ENCODE measurements at regions not wholly inside any gene's neighbourhood (a gene's known extent, or its start where the extent isn't known, plus 50 kb on each side); places are given as distances from the start of the nearest gene placed in this dataset.

DNA sequence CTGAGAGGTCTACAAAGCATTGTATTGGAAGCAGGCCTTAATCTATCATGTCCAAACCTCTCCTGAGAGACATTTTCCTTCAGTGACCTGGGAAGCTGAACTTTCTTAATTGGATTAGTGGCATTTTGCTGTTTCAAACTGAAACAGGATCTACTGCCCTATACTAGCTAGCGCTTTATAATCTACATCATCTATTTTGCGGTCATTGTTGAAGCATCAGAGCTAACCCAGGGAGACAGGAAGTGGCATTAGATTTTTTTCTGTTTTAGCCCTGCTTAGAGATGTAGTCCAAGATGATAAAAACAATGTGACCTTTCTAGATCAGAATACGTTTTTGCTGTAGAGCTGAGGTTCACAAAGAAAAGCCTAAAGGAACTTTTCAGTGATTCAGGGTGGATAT, 147.4 kb upstream of the AGR3 start:
- no TSS peak for BruUV-seq (replicated peaks)
- intact Hi-C loops (cut with micrococcal nuclease; ENCODE audit: unreplicated experiment): no loop called here
- Histone ChIP-seq H3K36me3 (ENCODE audit: control insufficient read depth, insufficient read depth, low read length) (no peaks in the 10 kb centered on the region), H3K27me3 (replicated peaks; ENCODE audit: control insufficient read depth, insufficient read depth, low read length) (no peaks in the 10 kb centered on the region), H3K4me1 (no peaks in the 10 kb centered on the region), H3K9me3 (no peaks in the 10 kb centered on the region), H3K4me3 (ENCODE audit: low read depth, low read length) (no peak overlapping the region)
- POLR2A ChIA-PET: no interaction called here
- Mint-ChIP-seq H3K36me3 (ENCODE audit: insufficient read depth, unreplicated experiment) (no peaks in the 10 kb centered on the region), H3K4me3 (ENCODE audit: unreplicated experiment) (no peak overlapping the region), H3K27ac (ENCODE audit: unreplicated experiment) (no peak overlapping the region), H3K4me1 (ENCODE audit: low read depth, unreplicated experiment) (no peaks in the 10 kb centered on the region), H3K27me3 (ENCODE audit: insufficient read depth, unreplicated experiment) (no peaks in the 10 kb centered on the region), H3K9me3 (ENCODE audit: unreplicated experiment) (no peaks in the 10 kb centered on the region)
- DNase-seq: no peak
- TF ChIP-seq, protein P1, sequence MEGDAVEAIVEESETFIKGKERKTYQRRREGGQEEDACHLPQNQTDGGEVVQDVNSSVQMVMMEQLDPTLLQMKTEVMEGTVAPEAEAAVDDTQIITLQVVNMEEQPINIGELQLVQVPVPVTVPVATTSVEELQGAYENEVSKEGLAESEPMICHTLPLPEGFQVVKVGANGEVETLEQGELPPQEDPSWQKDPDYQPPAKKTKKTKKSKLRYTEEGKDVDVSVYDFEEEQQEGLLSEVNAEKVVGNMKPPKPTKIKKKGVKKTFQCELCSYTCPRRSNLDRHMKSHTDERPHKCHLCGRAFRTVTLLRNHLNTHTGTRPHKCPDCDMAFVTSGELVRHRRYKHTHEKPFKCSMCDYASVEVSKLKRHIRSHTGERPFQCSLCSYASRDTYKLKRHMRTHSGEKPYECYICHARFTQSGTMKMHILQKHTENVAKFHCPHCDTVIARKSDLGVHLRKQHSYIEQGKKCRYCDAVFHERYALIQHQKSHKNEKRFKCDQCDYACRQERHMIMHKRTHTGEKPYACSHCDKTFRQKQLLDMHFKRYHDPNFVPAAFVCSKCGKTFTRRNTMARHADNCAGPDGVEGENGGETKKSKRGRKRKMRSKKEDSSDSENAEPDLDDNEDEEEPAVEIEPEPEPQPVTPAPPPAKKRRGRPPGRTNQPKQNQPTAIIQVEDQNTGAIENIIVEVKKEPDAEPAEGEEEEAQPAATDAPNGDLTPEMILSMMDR (IDR thresholded peaks at IDR 0.05; ENCODE audit: insufficient read depth in 1 of 2, low read depth in 1 of 2, low read length in 1 of 2, severe bottlenecking in 1 of 2, unreplicated experiment in 1 of 2): no peak
- CTCF ChIA-PET: no interaction called here

DNA sequence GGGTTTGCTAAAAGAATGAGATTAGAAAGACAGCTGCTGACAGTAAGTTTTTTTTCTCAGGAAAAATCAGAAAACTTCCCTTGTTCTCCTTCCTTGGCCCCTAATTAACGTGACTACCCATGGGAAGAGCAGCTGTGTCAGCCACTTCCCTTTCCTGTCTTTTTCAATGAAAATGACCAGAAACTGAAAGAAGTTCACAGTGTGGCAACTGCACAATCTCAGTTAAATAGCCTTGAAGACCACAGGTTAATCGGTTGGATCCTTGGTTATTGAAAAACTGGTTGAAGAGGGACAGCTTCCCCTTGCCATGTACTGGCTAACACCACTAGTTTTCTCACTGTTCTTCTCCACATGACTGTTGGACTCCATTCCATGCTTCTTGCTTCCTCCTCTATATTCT, 148.8 kb upstream of the AGR3 start:
- H3K9me3 Mint-ChIP-seq (ENCODE audit: unreplicated experiment): no peaks in the 10 kb centered on the region
- intact Hi-C loops (cut with micrococcal nuclease; ENCODE audit: unreplicated experiment): no loop called here

DNA sequence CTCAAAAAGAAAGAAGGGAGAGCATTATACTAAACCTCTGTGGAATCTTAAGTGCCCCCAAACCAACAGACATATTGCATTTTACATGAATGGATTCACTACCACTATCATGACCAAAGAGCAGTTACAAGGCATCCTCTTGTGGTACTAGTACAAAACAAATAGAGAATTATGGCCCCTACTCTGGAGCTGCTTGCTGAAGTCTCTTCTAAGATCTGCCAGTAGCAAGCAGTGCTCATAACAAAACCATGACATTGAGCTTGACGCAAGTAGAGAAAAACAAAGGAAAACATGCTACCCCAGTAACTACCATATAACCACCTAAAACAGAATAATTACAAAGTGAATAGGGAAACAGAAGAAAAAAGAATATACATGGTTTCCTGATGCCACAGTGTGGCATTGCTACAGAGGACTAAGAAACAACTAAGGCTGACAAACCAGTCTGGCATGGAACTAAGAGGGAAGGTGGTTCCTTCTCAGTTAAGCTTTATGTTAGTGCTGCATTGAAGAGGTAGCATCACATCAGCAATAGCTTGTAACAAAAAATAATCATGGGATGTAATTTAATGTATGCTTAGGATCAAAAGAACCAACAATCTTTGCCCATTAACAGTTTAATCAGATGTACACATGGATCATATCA, 150.2 kb upstream of the AGR3 start:
- Histone ChIP-seq H3K4me3 (ENCODE audit: low read depth, low read length) (no peak overlapping the region), H3K27me3 (replicated peaks; ENCODE audit: control insufficient read depth, insufficient read depth, low read length) (no peaks in the 10 kb centered on the region), H3K4me1 (no peaks in the 10 kb centered on the region), H3K9me3 (no peaks in the 10 kb centered on the region), H3K36me3 (ENCODE audit: control insufficient read depth, insufficient read depth, low read length) (no peaks in the 10 kb centered on the region)
- Mint-ChIP-seq H3K36me3 (ENCODE audit: insufficient read depth, unreplicated experiment) (no peaks in the 10 kb centered on the region), H3K27ac (ENCODE audit: unreplicated experiment) (no peak overlapping the region), H3K9me3 (ENCODE audit: unreplicated experiment) (no peaks in the 10 kb centered on the region), H3K27me3 (ENCODE audit: insufficient read depth, unreplicated experiment) (no peaks in the 10 kb centered on the region), H3K4me3 (ENCODE audit: unreplicated experiment) (no peak overlapping the region), H3K4me1 (ENCODE audit: low read depth, unreplicated experiment) (peaks cover under 1% of the 10 kb centered on the region)
- CTCF ChIA-PET: no interaction called here
- no TSS peak for BruUV-seq (replicated peaks)
- intact Hi-C loops (cut with micrococcal nuclease; ENCODE audit: unreplicated experiment): no loop called here
- DNase-seq: no peak
- TF ChIP-seq, protein P1 (IDR thresholded peaks at IDR 0.05; ENCODE audit: insufficient read depth in 1 of 2, low read depth in 1 of 2, low read length in 1 of 2, severe bottlenecking in 1 of 2, unreplicated experiment in 1 of 2): no peak
- POLR2A ChIA-PET: no interaction called here

More for the DNA sequence above, 148.8 kb upstream of the AGR3 start:
- no peaks in the 10 kb centered on the region for H3K36me3 Mint-ChIP-seq (ENCODE audit: insufficient read depth, unreplicated experiment)
- no peaks in the 10 kb centered on the region for H3K36me3 ChIP-seq (ENCODE audit: control insufficient read depth, insufficient read depth, low read length)
- ChIA-PET CTCF (no interaction called here), POLR2A (no interaction called here)
- H3K4me3 ChIP-seq (ENCODE audit: low read depth, low read length): no peak overlapping the region
- no peak overlapping the region for H3K27ac Mint-ChIP-seq (ENCODE audit: unreplicated experiment)
- no TSS peak for BruUV-seq (replicated peaks)
- no peaks in the 10 kb centered on the region for H3K27me3 Mint-ChIP-seq (ENCODE audit: insufficient read depth, unreplicated experiment)
- TF ChIP-seq, protein P1 (IDR thresholded peaks at IDR 0.05; ENCODE audit: insufficient read depth in 1 of 2, low read depth in 1 of 2, low read length in 1 of 2, severe bottlenecking in 1 of 2, unreplicated experiment in 1 of 2): no peak
- H3K4me1 Mint-ChIP-seq (ENCODE audit: low read depth, unreplicated experiment): no peaks in the 10 kb centered on the region
- H3K27me3 ChIP-seq (replicated peaks; ENCODE audit: control insufficient read depth, insufficient read depth, low read length): no peaks in the 10 kb centered on the region
- no peaks in the 10 kb centered on the region for H3K4me1 ChIP-seq
- DNase-seq: no peak
- H3K4me3 Mint-ChIP-seq (ENCODE audit: unreplicated experiment): no peak overlapping the region
- H3K9me3 ChIP-seq: no peaks in the 10 kb centered on the region
